Fibroblast of lung (primary cell): ENCODE measurements at regions not wholly inside any gene's neighbourhood (a gene's known extent, or its start where the extent isn't known, plus 50 kb on each side); places are given as distances from the start of the nearest gene placed in this dataset.

Experiments used
- DNase-seq, 2 donors: peaks; one replicate each; pipeline versions ENCODE4 v3.0.0 to v3.0.0-alpha.2; 2010; ENCODE audit warnings: low read depth in 2 of 2
- H2AFZ ChIP-seq: 2 replicates; pipeline ENCODE4 v1.5.1; 2012; ENCODE audit warnings: low read length, control low read depth, inconsistent platforms
- H3K27ac ChIP-seq: 2 replicates; pipeline ENCODE4 v1.5.1; 2011; ENCODE audit warnings: low read length, control low read depth; ENCODE audit not compliant: insufficient read depth
- H3K27me3 ChIP-seq: 2 replicates; pipeline ENCODE4 v1.5.1; 2011; ENCODE audit warnings: mild to moderate bottlenecking, low read length; ENCODE audit not compliant: control insufficient read depth, insufficient read depth
- H3K36me3 ChIP-seq: 2 replicates; pipeline ENCODE4 v1.5.1; 2011; ENCODE audit warnings: low read length; ENCODE audit not compliant: control insufficient read depth, insufficient read depth
- H3K4me1 ChIP-seq: 2 replicates; pipeline ENCODE4 v1.5.1; 2011; ENCODE audit warnings: low read length; ENCODE audit not compliant: control insufficient read depth, insufficient read depth; ENCODE audit errors: extremely low read depth
- H3K4me2 ChIP-seq: 2 replicates; pipeline ENCODE4 v1.5.1; 2011; ENCODE audit warnings: low read length, control low read depth; ENCODE audit not compliant: insufficient read depth; ENCODE audit errors: extremely low read depth
- H3K4me3 ChIP-seq, 4 experiments: fragments of 200-600 bp in 1 of 4; sonication (generic) in 1 of 4; replicated peaks in 1 of 4; 2 replicates each; pipeline ENCODE4 v1.5.1; 2011 to 2016; ENCODE audit warnings: low read length in 4 of 4, low read depth in 3 of 4, mild to moderate bottlenecking in 3 of 4, control low read depth in 2 of 4, inconsistent platforms in 1 of 4, mixed read lengths in 1 of 4; ENCODE audit not compliant: insufficient read depth in 1 of 4; ENCODE audit errors: control extremely low read depth in 1 of 4
- H3K79me2 ChIP-seq: 2 replicates; pipeline ENCODE4 v1.5.1; 2012; ENCODE audit warnings: mild to moderate bottlenecking, low read length, inconsistent platforms; ENCODE audit not compliant: control insufficient read depth, insufficient read depth
- H3K9ac ChIP-seq: 2 replicates; pipeline ENCODE4 v1.5.1; 2011; ENCODE audit warnings: mild to moderate bottlenecking, low read length, control low read depth; ENCODE audit not compliant: insufficient read depth
- H3K9me3 ChIP-seq: 2 replicates; pipeline ENCODE4 v1.5.1; 2012; ENCODE audit warnings: low read depth, low read length; ENCODE audit not compliant: control insufficient read depth, insufficient read depth
- H4K20me1 ChIP-seq: 2 replicates; pipeline ENCODE4 v1.5.1; 2011; ENCODE audit warnings: low read length; ENCODE audit not compliant: control insufficient read depth, insufficient read depth; ENCODE audit errors: extremely low read depth
- CTCF ChIP-seq, 2 donors: IDR thresholded peaks in 1 of 2; conservative IDR thresholded peaks in 1 of 2; 1 replicate in 1 of 2; 2 replicates in 1 of 2; pipeline ENCODE4 v1.5.1; 2011 to 2012; ENCODE audit warnings: low read length in 2 of 2, control low read depth in 1 of 2, inconsistent platforms in 1 of 2, low read depth in 1 of 2, mild to moderate bottlenecking in 1 of 2
- EZH2 ChIP-seq: IDR thresholded peaks from 2 replicates; pipeline ENCODE4 v1.5.1; 2012; ENCODE audit warnings: low read length, control low read depth, mild to moderate bottlenecking; ENCODE audit errors: missing control alignments

GRCh38 chr18:38369772-38370690 is 804.4 kb upstream of the CELF4 start:
- no peaks in the 10 kb centered on the region for H3K36me3 ChIP-seq
- H2AFZ ChIP-seq = no peak overlapping the region
- no peaks in the 10 kb centered on the region for H3K79me2 ChIP-seq
- no peaks in the 10 kb centered on the region for H3K4me1 ChIP-seq
- H3K4me3 ChIP-seq = no peak overlapping the region
- H4K20me1 ChIP-seq = no peaks in the 10 kb centered on the region
- H3K4me2 ChIP-seq = no peak overlapping the region
- no peaks in the 10 kb centered on the region for H3K27me3 ChIP-seq
- H3K9ac ChIP-seq = no peak overlapping the region
- no peaks in the 10 kb centered on the region for H3K9me3 ChIP-seq
- no peak for DNase-seq
- H3K27ac ChIP-seq = no peak overlapping the region
- TF ChIP-seq CTCF (conservative IDR thresholded peaks at IDR 0.05 in 1 of 2, IDR thresholded peaks at IDR 0.05 in 1 of 2; ENCODE audit: low read depth in 1 of 2, low read length in 2 of 2) (no peak), EZH2 (no peak)

GRCh38 chr18:38368886-38369285 is 803.3 kb upstream of the CELF4 start:
- Histone ChIP-seq H3K9me3 (no peaks in the 10 kb centered on the region), H3K79me2 (no peaks in the 10 kb centered on the region), H3K27me3 (no peaks in the 10 kb centered on the region), H3K27ac (no peak overlapping the region), H3K36me3 (no peaks in the 10 kb centered on the region), H3K4me1 (no peaks in the 10 kb centered on the region), H3K9ac (no peak overlapping the region), H4K20me1 (no peaks in the 10 kb centered on the region), H3K4me3 (no peak overlapping the region), H2AFZ (no peak overlapping the region), H3K4me2 (no peak overlapping the region)
- TF ChIP-seq EZH2 = no peak
- no peak for TF ChIP-seq CTCF (conservative IDR thresholded peaks at IDR 0.05 in 1 of 2, IDR thresholded peaks at IDR 0.05 in 1 of 2; ENCODE audit: low read depth in 1 of 2, low read length in 2 of 2)
- peak in 1 of 2 donors; percentile 11 for DNase-seq

- no peaks in the 10 kb centered on the region for H4K20me1 ChIP-seq
- H3K4me3 ChIP-seq = no peak overlapping the region
- no peak for DNase-seq
- H3K9ac ChIP-seq = no peak overlapping the region
- no peak overlapping the region for H2AFZ ChIP-seq
- no peaks in the 10 kb centered on the region for H3K27me3 ChIP-seq
- TF ChIP-seq CTCF (conservative IDR thresholded peaks at IDR 0.05 in 1 of 2, IDR thresholded peaks at IDR 0.05 in 1 of 2; ENCODE audit: low read depth in 1 of 2, low read length in 2 of 2) = no peak
- no peak for TF ChIP-seq EZH2
- no peaks in the 10 kb centered on the region for H3K79me2 ChIP-seq
- H3K4me1 ChIP-seq = no peaks in the 10 kb centered on the region
- H3K36me3 ChIP-seq = no peaks in the 10 kb centered on the region
- H3K4me2 ChIP-seq = no peak overlapping the region
- H3K9me3 ChIP-seq = no peaks in the 10 kb centered on the region
- no peak overlapping the region for H3K27ac ChIP-seq
These were observed 802.6 kb upstream of the CELF4 start for GRCh38 chr18:38368246-38368645.
